Hippocampal formation (tissue), 2 donors: ENCODE measurements at regions not wholly inside any gene's neighbourhood (a gene's known extent, or its start where the extent isn't known, plus 50 kb on each side); places are given as distances from the start of the nearest gene placed in this dataset.

Experiments used
- DNase-seq, 2 donors: peaks; one replicate each; lab custom pipeline; 2025; lab: John Stamatoyannopoulos, UW

DNA sequence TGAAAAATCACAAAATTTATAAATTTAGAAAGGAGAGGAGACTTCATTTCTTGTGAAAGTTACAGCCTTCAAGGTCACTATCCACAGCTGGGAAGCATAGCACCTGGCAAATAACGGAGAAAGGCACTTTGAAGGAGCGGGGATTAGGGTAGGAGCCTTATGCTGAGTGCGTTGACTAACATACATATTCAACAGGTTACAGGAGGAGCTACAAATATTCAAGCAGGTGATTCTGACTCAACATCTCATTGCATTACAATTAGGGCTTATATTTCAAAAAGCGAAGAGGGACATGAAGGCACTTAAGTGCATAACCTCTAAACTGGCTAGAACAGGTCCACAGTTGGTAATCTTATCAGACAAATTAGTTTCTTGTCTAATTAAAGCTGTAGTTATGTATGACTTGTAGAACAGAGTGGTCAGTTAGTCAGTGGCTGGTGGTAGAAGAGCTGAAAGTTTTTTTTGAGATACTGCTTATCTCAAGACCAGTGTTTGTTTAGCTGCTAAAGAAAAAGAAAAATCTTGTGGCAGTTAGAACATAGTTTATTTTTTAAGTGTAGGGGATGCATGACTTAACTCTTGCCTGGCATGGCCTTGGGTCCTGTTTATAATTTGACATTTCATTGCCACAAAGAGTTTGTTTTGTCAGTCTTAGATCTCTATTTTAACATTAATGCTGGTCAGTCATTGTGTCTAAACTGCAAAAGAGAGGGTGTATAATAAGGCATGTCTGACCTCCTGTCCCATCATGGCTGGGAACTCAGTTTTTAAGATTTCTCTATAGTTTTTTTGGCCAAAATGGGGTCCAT lies 311.5 kb downstream of the DUSP10 start:
- no peak for DNase-seq

GRCh38 chr1:221431068-221431651 lies 310.7 kb downstream of the DUSP10 start:
- no peak for DNase-seq

DNA sequence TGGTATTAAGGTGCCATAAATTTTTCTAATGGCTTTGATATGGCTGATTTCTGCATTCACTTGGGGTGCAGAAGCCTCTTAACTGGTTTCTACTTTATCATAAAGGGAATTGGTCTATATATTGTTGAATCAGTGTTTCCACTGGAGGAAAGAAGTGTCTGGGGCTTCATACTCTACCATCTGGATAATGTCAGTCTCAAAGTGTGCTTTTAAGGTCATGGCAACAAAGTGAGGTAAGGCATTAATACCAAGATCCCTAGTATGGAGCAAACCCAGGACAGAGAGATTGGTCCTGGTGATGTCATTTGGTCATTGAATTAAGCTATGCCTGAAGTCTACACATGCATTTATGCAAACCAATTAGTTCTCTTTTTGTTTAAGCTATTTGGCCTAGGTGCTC lies 309.9 kb downstream of the DUSP10 start:
- no peak for DNase-seq

DNA sequence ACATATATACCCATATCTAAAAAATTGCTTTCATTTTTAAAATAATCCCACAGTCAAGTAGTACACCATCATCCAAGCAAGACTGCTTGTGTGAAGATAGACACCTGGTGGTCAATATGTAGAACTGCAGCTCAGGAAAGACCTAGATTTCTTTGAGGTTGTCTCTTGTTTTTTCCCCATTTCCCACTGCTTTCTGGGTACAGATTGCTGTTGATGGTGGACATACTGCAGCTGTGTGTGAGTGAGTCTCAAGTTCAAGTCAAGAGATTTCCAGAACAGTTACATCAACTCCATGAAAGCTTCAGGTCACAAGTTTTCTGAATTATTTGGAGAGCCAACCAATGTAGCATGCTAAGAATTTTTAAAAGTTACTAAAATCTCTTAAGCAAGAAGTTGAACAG lies 306.4 kb downstream of the DUSP10 start:
- peak in 1 of 2 donors; percentile 80 for DNase-seq

DNA sequence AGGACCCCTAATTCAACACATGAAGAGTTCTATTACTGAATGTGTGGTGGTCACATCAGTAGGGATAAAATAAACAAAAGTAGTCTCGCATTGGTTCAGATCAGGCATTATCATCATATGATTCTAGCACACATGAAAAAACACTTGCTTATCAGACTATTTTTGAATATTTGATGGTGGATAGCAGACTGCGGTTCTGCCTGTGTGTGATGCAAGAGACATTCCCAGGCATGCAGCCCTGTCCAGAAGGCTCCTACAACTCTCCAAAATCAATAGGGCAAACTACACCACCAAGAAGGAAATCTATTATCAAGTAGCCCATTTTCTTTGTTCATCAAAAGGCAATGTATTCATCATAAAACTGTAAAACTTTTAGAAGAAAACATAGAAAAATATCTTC lies 304.7 kb downstream of the DUSP10 start:
- no peak for DNase-seq

GRCh38 chr1:221437926-221438325 lies 304.0 kb downstream of the DUSP10 start:
- DNase-seq: no peak

DNA sequence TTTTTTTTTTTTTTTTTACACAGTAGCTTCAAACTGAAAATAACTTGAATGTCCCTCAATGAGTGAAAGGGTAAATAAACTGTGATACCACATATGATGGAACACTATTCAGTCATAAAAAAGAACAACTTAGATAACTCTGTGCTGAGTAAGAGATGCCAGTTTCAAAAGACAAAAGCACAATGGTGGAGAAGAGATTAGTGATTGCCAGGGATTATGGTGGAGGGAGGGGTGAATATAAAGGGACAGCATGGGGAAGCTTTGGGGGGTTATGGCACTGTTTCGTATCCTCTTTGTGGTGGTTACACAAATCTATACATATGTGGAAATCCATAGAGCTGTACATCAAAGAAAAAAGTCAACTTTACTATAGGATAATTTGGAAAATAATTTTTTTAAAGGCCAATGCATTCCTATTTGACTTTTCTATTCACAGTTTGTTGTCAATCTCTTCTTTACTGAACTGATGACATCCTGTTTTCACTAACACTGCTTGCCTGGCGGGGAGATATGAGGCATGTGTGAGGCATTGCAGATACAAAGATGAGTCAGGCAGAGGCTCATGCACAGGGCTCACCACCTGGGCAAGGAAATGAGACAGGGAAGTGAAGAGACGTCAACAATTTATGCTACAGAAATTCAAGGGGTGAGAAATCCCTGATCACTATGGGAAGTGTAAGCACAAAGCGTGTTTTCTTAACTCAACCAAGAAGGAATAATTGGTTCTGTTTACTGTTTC lies 302.7 kb downstream of the DUSP10 start:
- DNase-seq: no peak

DNA sequence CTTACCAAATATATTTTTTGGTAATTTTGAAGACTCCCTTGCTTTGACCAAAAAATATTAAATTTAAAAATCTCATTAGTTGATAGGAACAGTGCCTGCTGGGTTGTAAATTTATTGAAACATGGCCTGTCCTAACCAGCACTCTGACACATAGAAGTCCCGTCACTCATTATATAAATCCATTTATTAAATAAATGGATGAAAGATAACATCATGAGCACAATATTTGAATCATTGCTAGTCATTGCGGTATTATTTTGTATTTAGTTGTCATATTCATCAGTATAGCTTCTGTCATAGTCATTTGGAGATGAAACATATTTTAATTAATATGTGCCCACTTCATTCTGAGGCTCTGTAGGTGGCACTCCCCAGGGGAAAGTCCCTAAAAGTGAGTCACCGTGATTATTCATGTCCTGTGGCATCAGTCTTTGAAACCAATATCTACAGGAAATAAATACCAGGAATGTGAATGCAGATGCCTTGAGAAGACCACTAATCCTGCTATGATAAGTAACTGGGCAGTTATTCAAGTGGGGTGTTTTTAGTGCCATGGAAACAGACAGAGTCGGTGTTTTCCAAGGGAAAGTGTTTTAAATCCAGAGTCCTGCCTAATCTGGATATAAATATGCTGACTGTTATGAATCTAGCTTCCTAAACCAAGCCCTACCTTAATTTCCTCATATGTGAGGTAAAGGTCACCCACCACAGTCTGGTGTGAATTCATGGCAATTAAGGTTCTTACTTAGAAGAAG lies 302.0 kb downstream of the DUSP10 start:
- no peak for DNase-seq

DNA sequence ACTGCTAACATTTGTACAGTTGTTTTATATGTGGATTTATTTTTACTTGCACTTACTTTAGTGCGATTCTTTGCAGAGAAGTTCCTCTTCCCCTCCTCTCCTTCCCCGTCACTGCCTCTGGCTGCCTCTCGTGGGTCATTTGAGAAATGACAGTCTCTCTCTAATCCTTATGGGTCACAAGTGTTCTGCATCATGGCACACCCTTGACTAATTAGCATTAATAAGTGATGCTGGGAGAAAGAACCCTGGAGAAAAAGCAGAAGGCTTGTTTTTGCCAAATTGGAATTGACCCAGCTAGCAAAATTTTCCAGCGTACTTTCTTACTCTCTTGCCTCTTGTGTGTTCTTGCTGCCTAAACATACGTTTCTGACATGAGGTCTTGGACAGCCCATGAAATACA lies 301.2 kb downstream of the DUSP10 start:
- peak; percentile 13 to 40 for DNase-seq

DNA sequence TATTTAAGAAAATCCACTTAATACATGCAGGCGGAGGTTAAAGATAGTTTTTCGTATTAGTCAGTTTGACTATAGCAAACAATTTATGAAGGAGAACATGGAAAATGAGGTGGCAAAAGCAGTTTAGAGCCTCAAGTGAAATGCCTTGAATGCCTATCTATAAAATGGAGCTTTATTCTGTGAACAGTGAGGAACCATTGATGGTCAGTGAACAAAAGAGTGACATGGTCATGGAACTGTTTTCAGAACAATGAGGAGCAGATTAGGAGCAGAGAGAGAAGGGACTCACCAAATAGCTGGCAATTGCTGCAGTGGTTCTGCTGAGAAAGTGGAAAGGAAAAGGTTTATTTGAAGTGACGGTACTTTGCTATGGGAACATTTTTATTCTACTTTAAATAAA lies 299.8 kb downstream of the DUSP10 start:
- peak in 1 of 2 donors; percentile 35 for DNase-seq

- DNase-seq: no peak
Observed at GRCh38 chr1:221444346-221444745, 297.5 kb downstream of the DUSP10 start.

GRCh38 chr1:221448585-221449175 lies 293.2 kb downstream of the DUSP10 start:
- no peak for DNase-seq

- no peak for DNase-seq
Observed at GRCh38 chr1:221449194-221449593, 292.7 kb downstream of the DUSP10 start.

- no peak for DNase-seq
Observed at GRCh38 chr1:221449801-221450470, 292.0 kb downstream of the DUSP10 start.

DNA sequence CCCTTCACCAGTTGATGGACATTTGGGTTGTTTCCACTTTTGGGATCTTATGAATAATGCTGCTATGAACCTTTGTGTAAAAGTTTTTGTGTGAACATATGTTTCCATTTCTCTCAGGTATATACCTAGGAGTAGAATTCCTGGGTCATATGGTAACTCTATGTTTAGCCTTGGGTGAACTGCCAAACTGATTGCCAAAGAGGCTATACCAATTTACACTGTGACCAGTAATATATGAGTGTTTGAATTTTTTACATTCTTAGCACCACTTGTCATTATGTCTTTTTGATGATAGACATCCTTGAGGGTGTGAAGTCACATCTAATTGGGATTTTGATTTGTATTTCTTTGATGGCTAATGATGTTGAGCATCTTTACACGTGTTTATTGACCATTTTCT lies 290.1 kb downstream of the DUSP10 start:
- no peak for DNase-seq

GRCh38 chr1:221454096-221454495 lies 287.8 kb downstream of the DUSP10 start:
- no peak for DNase-seq

DNA sequence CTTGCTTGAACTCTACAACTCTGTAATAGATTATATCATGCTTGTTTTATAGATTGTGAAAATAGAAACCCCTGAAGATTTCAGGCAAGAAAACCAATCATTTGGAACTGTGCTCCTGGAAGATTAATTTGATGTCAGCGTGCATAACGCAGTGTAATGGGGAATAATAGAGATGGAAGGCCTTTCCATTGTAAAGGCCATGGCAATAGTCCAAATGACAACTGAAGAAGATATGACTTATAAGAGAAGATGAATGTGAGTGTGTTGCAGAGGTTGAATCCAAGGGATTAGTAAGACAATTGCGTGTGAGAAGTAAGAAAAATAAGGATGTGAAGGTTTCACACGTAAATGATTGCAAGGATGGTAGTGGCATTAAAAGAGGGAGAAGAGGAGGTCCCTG lies 285.0 kb downstream of the DUSP10 start:
- no peak for DNase-seq

GRCh38 chr1:221457685-221458446 lies 284.0 kb downstream of the DUSP10 start:
- no peak for DNase-seq

- no peak for DNase-seq
Observed at GRCh38 chr1:221458447-221459156, 283.3 kb downstream of the DUSP10 start.

DNA sequence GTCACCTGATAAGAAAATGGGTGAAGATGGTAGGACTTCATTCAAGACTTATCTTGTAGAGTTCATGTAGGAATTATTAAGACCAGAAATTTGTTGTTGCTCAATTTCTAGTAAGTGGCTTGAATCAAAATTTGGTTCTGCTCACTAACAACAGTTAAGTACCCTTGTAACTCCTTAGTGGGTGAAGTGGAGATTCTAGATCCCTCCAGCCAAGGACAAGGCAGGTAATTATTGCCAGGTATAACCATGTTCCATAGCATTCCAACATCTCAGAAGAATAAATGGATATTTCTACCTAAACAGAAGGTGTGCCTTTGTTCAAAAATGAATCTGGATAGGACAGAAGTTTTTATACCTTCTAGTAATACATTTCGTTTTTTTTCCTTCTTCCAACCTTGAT lies 282.3 kb downstream of the DUSP10 start:
- no peak for DNase-seq
